GM06990 (cell line): ENCODE measurements at regions not wholly inside any gene's neighbourhood (a gene's known extent, or its start where the extent isn't known, plus 50 kb on each side); places are given as distances from the start of the nearest gene placed in this dataset.

Experiments used
- DNase-seq: peaks from one replicate; pipeline ENCODE4 v3.0.0-alpha.2; 2011; ENCODE audit not compliant: insufficient read length; ENCODE audit errors: extremely low read depth
- H3K27me3 ChIP-seq: replicated peaks from 2 replicates; pipeline ENCODE4 v1.6.0; 2011; ENCODE audit warnings: low read length; ENCODE audit not compliant: control insufficient read depth, insufficient read depth
- H3K36me3 ChIP-seq: 2 replicates; pipeline ENCODE4 v1.5.1; 2011; ENCODE audit warnings: low read length; ENCODE audit not compliant: control insufficient read depth, insufficient read depth
- H3K4me3 ChIP-seq: replicated peaks from 2 replicates; pipeline ENCODE4 v1.5.1; 2011; ENCODE audit warnings: low read depth, mild to moderate bottlenecking, control low read depth, low read length
- CTCF ChIP-seq: IDR thresholded peaks from 2 replicates; pipeline ENCODE4 v1.5.1; 2011; ENCODE audit warnings: low read length, control low read depth, mild to moderate bottlenecking, inconsistent platforms; ENCODE audit not compliant: insufficient read depth, poor library complexity, severe bottlenecking

GRCh38 chr6:155980014-155980767 is 524.6 kb upstream of the NOX3 start:
- no peak for TF ChIP-seq CTCF
- DNase-seq: no peak

GRCh38 chr6:155975506-155975905 is 519.9 kb upstream of the NOX3 start:
- no peak for DNase-seq
- Histone ChIP-seq H3K27me3 (no peaks in the 10 kb centered on the region), H3K4me3 (no peak overlapping the region), H3K36me3 (no peaks in the 10 kb centered on the region)
- TF ChIP-seq CTCF: no peak

More at GRCh38 chr6:155980014-155980767, 524.6 kb upstream of the NOX3 start:
- H3K36me3 ChIP-seq: no peaks in the 10 kb centered on the region
- no peak overlapping the region for H3K4me3 ChIP-seq
- H3K27me3 ChIP-seq: no peaks in the 10 kb centered on the region; the same call in none of the 2 replicates

- no peak for TF ChIP-seq CTCF
- Histone ChIP-seq H3K27me3 (no peaks in the 10 kb centered on the region), H3K4me3 (no peak overlapping the region), H3K36me3 (no peaks in the 10 kb centered on the region)
- no peak for DNase-seq
Observed at GRCh38 chr6:155974811-155975323, 519.2 kb upstream of the NOX3 start.

- TF ChIP-seq CTCF: no peak
- no peaks in the 10 kb centered on the region for H3K27me3 ChIP-seq
- no peak for DNase-seq
- H3K36me3 ChIP-seq: no peaks in the 10 kb centered on the region
- no peak overlapping the region for H3K4me3 ChIP-seq
Observed at GRCh38 chr6:155974359-155974758, 518.7 kb upstream of the NOX3 start.

- no peak for DNase-seq
- TF ChIP-seq CTCF: no peak
- Histone ChIP-seq H3K27me3 (no peaks in the 10 kb centered on the region), H3K36me3 (no peaks in the 10 kb centered on the region), H3K4me3 (no peak overlapping the region)
Observed at GRCh38 chr6:155970876-155971708, 515.5 kb upstream of the NOX3 start.
